HG03442 (cell line): ENCODE measurements at regions not wholly inside any gene's neighbourhood (a gene's known extent, or its start where the extent isn't known, plus 50 kb on each side); places are given as distances from the start of the nearest gene placed in this dataset.

Source experiments
- ATAC-seq: cut with Tn5 transposase; IDR thresholded peaks from one replicate; pipeline ENCODE4 v1.9.1; 2021; ENCODE audit warnings: mild to moderate bottlenecking, moderate library complexity; ENCODE audit not compliant: unreplicated experiment

- no peak for ATAC-seq
These were observed 49.9 kb downstream of the CHRM3 start for GRCh38 chr1:239436286-239436685.

- no peak for ATAC-seq
These were observed 51.5 kb downstream of the CHRM3 start for GRCh38 chr1:239437822-239438221.

GRCh38 chr1:239438891-239439290 is 52.5 kb downstream of the CHRM3 start:
- ATAC-seq = no peak

- no peak for ATAC-seq
These were observed 57.0 kb downstream of the CHRM3 start for GRCh38 chr1:239443361-239443760.

GRCh38 chr1:239446611-239447010 is 60.2 kb downstream of the CHRM3 start:
- ATAC-seq = no peak

GRCh38 chr1:239448911-239449310 is 62.5 kb downstream of the CHRM3 start:
- ATAC-seq = no peak

- no peak for ATAC-seq
These were observed 69.4 kb downstream of the CHRM3 start for GRCh38 chr1:239455743-239456142.

- ATAC-seq = no peak
These were observed 70.4 kb downstream of the CHRM3 start for GRCh38 chr1:239456788-239457187.

- no peak for ATAC-seq
These were observed 71.2 kb downstream of the CHRM3 start for GRCh38 chr1:239457491-239458143.

- no peak for ATAC-seq
These were observed 71.8 kb downstream of the CHRM3 start for GRCh38 chr1:239458144-239458500.

- ATAC-seq = no peak
These were observed 81.4 kb downstream of the CHRM3 start for GRCh38 chr1:239467730-239468129.

GRCh38 chr1:239478069-239478468 is 91.7 kb downstream of the CHRM3 start:
- no peak for ATAC-seq

GRCh38 chr1:239483391-239483790 is 97.0 kb downstream of the CHRM3 start:
- no peak for ATAC-seq

GRCh38 chr1:239493811-239494414 is 107.5 kb downstream of the CHRM3 start:
- ATAC-seq = no peak

- no peak for ATAC-seq
These were observed 118.7 kb downstream of the CHRM3 start for GRCh38 chr1:239505094-239505493.

GRCh38 chr1:239507826-239508225 is 121.5 kb downstream of the CHRM3 start:
- ATAC-seq = no peak

- no peak for ATAC-seq
These were observed 125.5 kb downstream of the CHRM3 start for GRCh38 chr1:239511875-239512274.

GRCh38 chr1:239516579-239516978 is 130.2 kb downstream of the CHRM3 start:
- no peak for ATAC-seq

- ATAC-seq = no peak
These were observed 140.0 kb downstream of the CHRM3 start for GRCh38 chr1:239526391-239526790.

- no peak for ATAC-seq
These were observed 140.8 kb downstream of the CHRM3 start for GRCh38 chr1:239527051-239527693.

GRCh38 chr1:239536165-239536849 is 149.9 kb downstream of the CHRM3 start:
- no peak for ATAC-seq

- no peak for ATAC-seq
These were observed 151.4 kb downstream of the CHRM3 start for GRCh38 chr1:239537795-239538194.
